ENCODE measurements at regions not wholly inside any gene's neighbourhood (a gene's known extent, or its start where the extent isn't known, plus 50 kb on each side); places are given as distances from the start of the nearest gene placed in this dataset.

DNA sequence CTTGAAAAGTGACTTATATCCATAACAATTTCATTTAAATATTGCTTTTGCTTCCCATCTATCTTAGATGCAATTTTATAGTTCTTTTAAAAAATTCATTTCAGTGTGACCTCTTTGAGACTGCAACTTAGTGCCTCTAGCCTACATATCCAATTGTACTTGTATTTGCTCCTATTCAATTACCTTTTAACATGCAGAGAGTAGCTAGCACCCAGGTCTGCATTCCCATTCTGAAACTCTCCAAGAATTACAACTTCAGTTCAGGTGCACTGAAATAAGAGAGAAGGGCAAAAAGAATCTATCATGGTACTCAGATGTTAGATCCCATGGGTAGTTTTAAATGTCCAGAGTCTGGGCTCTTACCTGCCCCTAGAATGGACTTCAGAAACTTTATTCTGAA, 765.4 kb upstream of the SLC35B3 start:
- no peak overlapping the region for H3K4me2 ChIP-seq (ENCODE audit: insufficient read depth, low read length)
- no peaks in the 10 kb centered on the region for H3K4me1 ChIP-seq (ENCODE audit: control insufficient read depth, extremely low read depth, insufficient read depth, low read length)
- no peak overlapping the region for H3K27ac ChIP-seq (ENCODE audit: insufficient read depth, low read depth, low read length)
- no peak overlapping the region for H3K9ac ChIP-seq (replicated peaks; ENCODE audit: extremely low read depth, insufficient read depth, low read length)
- H3K27me3 ChIP-seq (ENCODE audit: control insufficient read depth in 2 of 2, insufficient read depth in 2 of 2, low read length in 2 of 2), result no peaks in the 10 kb centered on the region
- ChIA-PET CTCF (no interaction called here), POLR2A (no interaction called here)
- no peak for FAIRE-seq
- no peak overlapping the region for H2AFZ ChIP-seq (ENCODE audit: low read depth, low read length)
- no peak for DNase-seq (ENCODE audit: low read depth, low spot score)
- dilution Hi-C loops (cut with MboI; ENCODE audit: extremely low pct_ligation_motif_present, low sequenced_read_pairs), result no loop called here
- no peak overlapping the region for H3K4me3 ChIP-seq (replicated peaks in 1 of 3; ENCODE audit: insufficient read depth in 1 of 3, low read depth in 1 of 3, low read length in 3 of 3)
- TF ChIP-seq FOS (IDR thresholded peaks at IDR 0.05; ENCODE audit: borderline replicate concordance, insufficient read depth, low read length) (no peak), JUN (IDR thresholded peaks at IDR 0.05; ENCODE audit: borderline replicate concordance, insufficient read depth, insufficient read length, low read depth) (no peak), POLR2A (IDR thresholded peaks at IDR 0.05; ENCODE audit: low read depth, low read length) (no peak), MYC (IDR thresholded peaks at IDR 0.05; ENCODE audit: low read depth, low read length) (no peak), GATA2 (IDR thresholded peaks at IDR 0.05; ENCODE audit: insufficient read depth, insufficient read length, low read depth, low read length) (no peak), POLR2AphosphoS5 (IDR thresholded peaks at IDR 0.05; ENCODE audit: insufficient read depth, low read depth, low read length) (no peak), EZH2 (IDR thresholded peaks at IDR 0.05; ENCODE audit: borderline replicate concordance, low read depth, low read length, severe bottlenecking) (no peak)
- TF ChIP-seq, protein P1, sequence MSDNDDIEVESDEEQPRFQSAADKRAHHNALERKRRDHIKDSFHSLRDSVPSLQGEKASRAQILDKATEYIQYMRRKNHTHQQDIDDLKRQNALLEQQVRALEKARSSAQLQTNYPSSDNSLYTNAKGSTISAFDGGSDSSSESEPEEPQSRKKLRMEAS (IDR thresholded peaks at IDR 0.05; ENCODE audit: insufficient read depth, insufficient read length), result no peak
- TF ChIP-seq, protein P2, sequence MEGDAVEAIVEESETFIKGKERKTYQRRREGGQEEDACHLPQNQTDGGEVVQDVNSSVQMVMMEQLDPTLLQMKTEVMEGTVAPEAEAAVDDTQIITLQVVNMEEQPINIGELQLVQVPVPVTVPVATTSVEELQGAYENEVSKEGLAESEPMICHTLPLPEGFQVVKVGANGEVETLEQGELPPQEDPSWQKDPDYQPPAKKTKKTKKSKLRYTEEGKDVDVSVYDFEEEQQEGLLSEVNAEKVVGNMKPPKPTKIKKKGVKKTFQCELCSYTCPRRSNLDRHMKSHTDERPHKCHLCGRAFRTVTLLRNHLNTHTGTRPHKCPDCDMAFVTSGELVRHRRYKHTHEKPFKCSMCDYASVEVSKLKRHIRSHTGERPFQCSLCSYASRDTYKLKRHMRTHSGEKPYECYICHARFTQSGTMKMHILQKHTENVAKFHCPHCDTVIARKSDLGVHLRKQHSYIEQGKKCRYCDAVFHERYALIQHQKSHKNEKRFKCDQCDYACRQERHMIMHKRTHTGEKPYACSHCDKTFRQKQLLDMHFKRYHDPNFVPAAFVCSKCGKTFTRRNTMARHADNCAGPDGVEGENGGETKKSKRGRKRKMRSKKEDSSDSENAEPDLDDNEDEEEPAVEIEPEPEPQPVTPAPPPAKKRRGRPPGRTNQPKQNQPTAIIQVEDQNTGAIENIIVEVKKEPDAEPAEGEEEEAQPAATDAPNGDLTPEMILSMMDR (IDR thresholded peaks at IDR 0.05; ENCODE audit: extremely low read depth in 1 of 2, insufficient read depth in 1 of 2, low read depth in 1 of 2, low read length in 2 of 2), result no peak
- intact Hi-C loops (cut with micrococcal nuclease), result no loop called here
- H3K9me3 ChIP-seq (replicated peaks; ENCODE audit: control insufficient read depth, insufficient read depth, low read length), result no peaks in the 10 kb centered on the region
- no peaks in the 10 kb centered on the region for H3K9me1 ChIP-seq (replicated peaks; ENCODE audit: control insufficient read depth, extremely low read depth, insufficient read depth, low read length)
- no peaks in the 10 kb centered on the region for H3K36me3 ChIP-seq (ENCODE audit: control insufficient read depth in 2 of 2, extremely low read depth in 1 of 2, insufficient read depth in 2 of 2, low read length in 2 of 2)
- no peaks in the 10 kb centered on the region for H3K79me2 ChIP-seq (ENCODE audit: control insufficient read depth, insufficient read depth, low read length)
- no TSS peak for BruUV-seq (replicated peaks)
- H4K20me1 ChIP-seq (replicated peaks; ENCODE audit: control insufficient read depth, extremely low read depth, insufficient read depth, low read length), result no peaks in the 10 kb centered on the region
